Glutamatergic neuron (in vitro differentiated cells): ENCODE measurements at regions not wholly inside any gene's neighbourhood (a gene's known extent, or its start where the extent isn't known, plus 50 kb on each side); places are given as distances from the start of the nearest gene placed in this dataset.

ENCODE experiments used
- DNase-seq: peaks from one replicate; pipeline ENCODE4 v3.0.0; 2022
- H3K27ac Mint-ChIP-seq: one replicate; pipeline ENCODE4 v1.8.0; 2020; ENCODE audit warnings: mild to moderate bottlenecking, mixed read lengths, inconsistent platforms; ENCODE audit not compliant: unreplicated experiment
- H3K27me3 Mint-ChIP-seq: one replicate; pipeline ENCODE4 v1.8.0; 2020; ENCODE audit warnings: mild to moderate bottlenecking, moderate library complexity, mixed read lengths, inconsistent platforms; ENCODE audit not compliant: unreplicated experiment
- H3K36me3 Mint-ChIP-seq: one replicate; pipeline ENCODE4 v1.8.0; 2020; ENCODE audit warnings: mild to moderate bottlenecking, mixed read lengths, inconsistent platforms; ENCODE audit not compliant: unreplicated experiment
- H3K4me1 Mint-ChIP-seq: one replicate; pipeline ENCODE4 v1.8.0; 2020; ENCODE audit warnings: mild to moderate bottlenecking, low read depth, mixed read lengths, inconsistent platforms; ENCODE audit not compliant: unreplicated experiment
- H3K4me3 Mint-ChIP-seq: one replicate; pipeline ENCODE4 v1.8.0; 2020; ENCODE audit warnings: mild to moderate bottlenecking, mixed read lengths, inconsistent platforms; ENCODE audit not compliant: unreplicated experiment
- H3K9me3 Mint-ChIP-seq: one replicate; pipeline ENCODE4 v1.8.0; 2020; ENCODE audit warnings: mild to moderate bottlenecking, moderate library complexity, mixed read lengths, inconsistent platforms; ENCODE audit not compliant: unreplicated experiment
- TF ChIP-seq, protein P1 (sequence below): fragments of 200-600 bp; sonication (generic); IDR thresholded peaks from one replicate; pipeline ENCODE4 v1.5.0; 2021; ENCODE audit not compliant: partially characterized antibody, unreplicated experiment

DNA sequence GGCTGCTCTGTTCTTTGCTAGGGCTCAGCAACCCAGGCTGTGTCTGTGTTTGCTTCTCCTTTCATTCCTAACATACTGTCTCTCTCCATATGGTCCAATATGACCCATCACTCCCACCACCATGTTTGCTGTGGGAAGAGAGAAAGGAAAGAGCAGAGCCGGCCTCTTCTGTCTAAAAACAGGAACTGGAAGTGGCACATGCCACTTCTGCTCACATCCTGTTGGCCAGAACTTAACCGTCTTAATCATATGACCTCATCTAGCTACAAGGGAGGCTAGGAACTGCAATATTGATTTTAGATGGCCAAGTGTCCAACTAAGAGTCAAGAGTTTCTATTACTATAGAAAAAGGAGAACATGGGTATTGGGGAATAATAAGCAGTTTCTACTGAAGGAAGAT lies 212.5 kb upstream of the CHD6 start:
- H3K27me3 Mint-ChIP-seq = no peaks in the 10 kb centered on the region
- DNase-seq = no peak
- no peaks in the 10 kb centered on the region for H3K36me3 Mint-ChIP-seq
- no peak overlapping the region for H3K27ac Mint-ChIP-seq
- TF ChIP-seq, protein P1, sequence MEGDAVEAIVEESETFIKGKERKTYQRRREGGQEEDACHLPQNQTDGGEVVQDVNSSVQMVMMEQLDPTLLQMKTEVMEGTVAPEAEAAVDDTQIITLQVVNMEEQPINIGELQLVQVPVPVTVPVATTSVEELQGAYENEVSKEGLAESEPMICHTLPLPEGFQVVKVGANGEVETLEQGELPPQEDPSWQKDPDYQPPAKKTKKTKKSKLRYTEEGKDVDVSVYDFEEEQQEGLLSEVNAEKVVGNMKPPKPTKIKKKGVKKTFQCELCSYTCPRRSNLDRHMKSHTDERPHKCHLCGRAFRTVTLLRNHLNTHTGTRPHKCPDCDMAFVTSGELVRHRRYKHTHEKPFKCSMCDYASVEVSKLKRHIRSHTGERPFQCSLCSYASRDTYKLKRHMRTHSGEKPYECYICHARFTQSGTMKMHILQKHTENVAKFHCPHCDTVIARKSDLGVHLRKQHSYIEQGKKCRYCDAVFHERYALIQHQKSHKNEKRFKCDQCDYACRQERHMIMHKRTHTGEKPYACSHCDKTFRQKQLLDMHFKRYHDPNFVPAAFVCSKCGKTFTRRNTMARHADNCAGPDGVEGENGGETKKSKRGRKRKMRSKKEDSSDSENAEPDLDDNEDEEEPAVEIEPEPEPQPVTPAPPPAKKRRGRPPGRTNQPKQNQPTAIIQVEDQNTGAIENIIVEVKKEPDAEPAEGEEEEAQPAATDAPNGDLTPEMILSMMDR = no peak
- no peaks in the 10 kb centered on the region for H3K4me1 Mint-ChIP-seq
- no peaks in the 10 kb centered on the region for H3K9me3 Mint-ChIP-seq
- H3K4me3 Mint-ChIP-seq = no peak overlapping the region

DNA sequence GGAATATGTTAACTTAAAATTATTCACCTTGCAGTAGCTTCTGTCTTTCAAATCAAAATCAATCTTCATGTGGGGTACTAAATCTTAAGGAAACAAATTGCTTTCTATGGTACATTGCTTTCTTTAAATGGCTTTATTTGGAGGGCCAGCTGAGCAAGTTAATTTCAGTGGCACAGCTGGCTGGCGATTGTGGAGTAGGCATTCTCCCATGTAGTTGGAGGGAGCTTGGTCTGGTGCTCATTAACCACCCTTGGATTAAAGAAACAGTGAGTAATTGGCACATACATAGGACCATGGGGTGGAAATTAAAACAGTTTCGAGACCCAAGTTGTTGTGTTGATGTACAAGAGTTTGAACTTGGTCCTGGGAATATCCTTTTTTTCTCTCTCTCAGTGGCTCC lies 201.3 kb upstream of the CHD6 start:
- no peaks in the 10 kb centered on the region for H3K36me3 Mint-ChIP-seq
- H3K4me3 Mint-ChIP-seq = no peak overlapping the region
- no peak overlapping the region for H3K27ac Mint-ChIP-seq
- DNase-seq = no peak
- H3K27me3 Mint-ChIP-seq = peaks cover 2% of the 10 kb centered on the region
- TF ChIP-seq, protein P1 = no peak
- no peaks in the 10 kb centered on the region for H3K9me3 Mint-ChIP-seq
- no peaks in the 10 kb centered on the region for H3K4me1 Mint-ChIP-seq

DNA sequence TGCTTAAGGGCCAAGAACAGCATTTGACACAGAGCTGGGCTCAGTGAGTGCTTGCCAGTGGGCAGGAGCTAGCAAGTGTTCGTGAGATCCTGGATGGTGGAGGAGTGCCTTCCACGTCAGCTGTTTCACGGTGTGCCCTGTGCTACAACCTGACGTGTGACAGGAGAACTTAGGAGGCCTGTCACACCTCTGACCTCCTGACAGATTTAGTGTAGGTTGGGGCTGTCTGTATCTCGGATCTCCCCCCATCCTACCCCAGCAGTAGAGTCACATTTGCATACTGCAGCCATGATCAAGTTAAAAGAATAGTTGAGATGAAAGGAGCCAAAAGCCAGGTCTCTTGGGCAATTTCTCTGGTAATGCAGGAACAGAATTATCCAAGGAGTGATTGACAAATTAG lies 200.8 kb upstream of the CHD6 start:
- no peaks in the 10 kb centered on the region for H3K4me1 Mint-ChIP-seq
- no peaks in the 10 kb centered on the region for H3K9me3 Mint-ChIP-seq
- H3K36me3 Mint-ChIP-seq = no peaks in the 10 kb centered on the region
- H3K27ac Mint-ChIP-seq = no peak overlapping the region
- no peak overlapping the region for H3K4me3 Mint-ChIP-seq
- no peak for DNase-seq
- TF ChIP-seq, protein P1 = no peak
- H3K27me3 Mint-ChIP-seq = peaks cover 2% of the 10 kb centered on the region

DNA sequence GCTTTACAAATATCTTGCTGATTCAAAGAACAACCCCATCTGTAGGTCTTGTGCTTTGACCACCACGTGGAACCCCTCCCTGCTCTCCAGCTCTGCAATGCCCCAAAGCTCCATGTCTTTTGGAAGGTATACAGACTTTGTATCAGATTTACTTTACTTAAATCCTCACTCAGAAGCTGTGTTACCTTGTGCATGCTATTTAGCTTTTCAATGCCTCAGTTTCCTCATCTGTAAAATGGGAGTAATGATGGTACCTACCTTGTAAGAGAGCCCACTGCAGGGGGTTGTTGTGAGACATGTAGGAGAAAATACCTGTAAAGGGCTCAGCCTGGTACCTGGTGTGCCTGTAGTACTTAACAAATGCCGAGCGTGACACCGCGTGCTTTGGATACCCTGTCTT lies 200.2 kb upstream of the CHD6 start:
- TF ChIP-seq, protein P1 = no peak
- DNase-seq = no peak
- no peaks in the 10 kb centered on the region for H3K4me1 Mint-ChIP-seq
- H3K27me3 Mint-ChIP-seq = peaks cover 2% of the 10 kb centered on the region
- no peaks in the 10 kb centered on the region for H3K36me3 Mint-ChIP-seq
- no peaks in the 10 kb centered on the region for H3K9me3 Mint-ChIP-seq
- no peak overlapping the region for H3K27ac Mint-ChIP-seq
- no peak overlapping the region for H3K4me3 Mint-ChIP-seq

DNA sequence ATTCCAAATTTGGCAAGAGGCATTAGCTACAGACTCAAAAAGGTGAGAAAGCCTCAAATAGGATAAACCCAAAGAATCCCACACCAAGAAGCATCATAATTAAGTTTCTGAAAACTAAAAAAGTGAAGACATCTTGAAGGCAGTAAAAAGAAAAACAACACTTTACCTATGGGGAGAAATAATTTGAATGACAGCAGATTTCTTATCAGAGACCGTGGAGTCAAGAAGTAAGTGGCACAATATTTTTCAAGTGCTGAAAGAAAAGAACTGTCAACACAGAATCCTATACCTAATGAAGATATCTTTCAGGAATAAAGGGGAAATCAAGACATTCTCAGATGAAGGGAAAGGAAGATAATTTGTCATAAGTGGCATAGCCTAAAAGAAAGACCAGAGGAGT lies 193.3 kb upstream of the CHD6 start:
- Mint-ChIP-seq H3K4me3 (no peak overlapping the region), H3K36me3 (no peaks in the 10 kb centered on the region)
- TF ChIP-seq, protein P1 = no peak

More for the DNA sequence above, 193.3 kb upstream of the CHD6 start:
- Mint-ChIP-seq H3K9me3 (no peaks in the 10 kb centered on the region), H3K27ac (no peak overlapping the region), H3K4me1 (no peaks in the 10 kb centered on the region), H3K27me3 (no peaks in the 10 kb centered on the region)
- DNase-seq = no peak
